SU-DHL-6 (cell line): ENCODE measurements at regions not wholly inside any gene's neighbourhood (a gene's known extent, or its start where the extent isn't known, plus 50 kb on each side); places are given as distances from the start of the nearest gene placed in this dataset.

ENCODE experiments used
- H2AFZ ChIP-seq: fragments of 200-600 bp; sonication (generic); 2 replicates; pipeline ENCODE4 v1.6.1; 2014; ENCODE audit warnings: low read depth, mild to moderate bottlenecking, moderate library complexity, mixed read lengths, antibody characterized with exemption, low read length; ENCODE audit not compliant: severe bottlenecking
- H3F3A ChIP-seq: fragments of 200-600 bp; shearing (Covaris generic); 2 replicates; pipeline ENCODE4 v1.6.0; 2016; ENCODE audit warnings: antibody characterized with exemption, mild to moderate bottlenecking; ENCODE audit not compliant: insufficient read depth
- H3K27ac ChIP-seq: fragments of 200-600 bp; sonication (generic); 2 replicates; pipeline ENCODE4 v1.5.1; 2016; ENCODE audit warnings: low read depth, mild to moderate bottlenecking, low read length, moderate library complexity, mixed read lengths
- H3K27me3 ChIP-seq: fragments of 200-600 bp; sonication (generic), shearing (Covaris generic); 2 replicates; pipeline ENCODE4 v1.6.0; 2014; ENCODE audit warnings: mild to moderate bottlenecking, low read length
- H3K36me3 ChIP-seq: fragments of 200-600 bp; sonication (generic); 2 replicates; pipeline ENCODE4 v1.6.1; 2014; ENCODE audit warnings: mild to moderate bottlenecking, low read length, mixed read lengths
- H3K4me2 ChIP-seq: fragments of 300-600, 200-600 bp; shearing (Covaris generic), sonication (generic); 2 replicates; pipeline ENCODE4 v1.6.0; 2014; ENCODE audit warnings: low read length, low read depth, mild to moderate bottlenecking; ENCODE audit not compliant: poor library complexity, severe bottlenecking
- H3K4me3 ChIP-seq: fragments of 200-600 bp; sonication (generic); 2 replicates; pipeline ENCODE4 v1.5.1; 2014; ENCODE audit warnings: antibody characterized with exemption, low read length, mild to moderate bottlenecking, mixed read lengths; ENCODE audit not compliant: insufficient read depth, poor library complexity, severe bottlenecking
- H3K79me2 ChIP-seq: fragments of 200-600 bp; sonication (generic); 2 replicates; pipeline ENCODE4 v1.6.1; 2014; ENCODE audit warnings: mild to moderate bottlenecking, low read length, moderate library complexity; ENCODE audit not compliant: insufficient read depth
- H3K9ac ChIP-seq: fragments of 200-600 bp; sonication (generic); 2 replicates; pipeline ENCODE4 v1.7.0; 2014; ENCODE audit warnings: mild to moderate bottlenecking, low read length
- H3K9me2 ChIP-seq: fragments of 200-600 bp; sonication (generic); replicated peaks from 2 replicates; pipeline ENCODE4 v1.6.1; 2014; ENCODE audit warnings: low read length; ENCODE audit not compliant: insufficient read depth
- H3K9me3 ChIP-seq: fragments of 200-600 bp; sonication (generic); 2 replicates; pipeline ENCODE4 v1.6.1; 2014; ENCODE audit warnings: low read length, mixed read lengths; ENCODE audit not compliant: insufficient read depth
- H4K20me1 ChIP-seq: fragments of 200-600 bp; sonication (generic); 2 replicates; pipeline ENCODE4 v1.6.1; 2014; ENCODE audit warnings: low read depth, mild to moderate bottlenecking, antibody characterized with exemption, low read length, moderate library complexity, mixed read lengths
- EZH2phosphoT487 ChIP-seq: fragments of 200-600 bp; sonication (generic), shearing (Covaris generic); conservative IDR thresholded peaks from 2 replicates; pipeline ENCODE4 v1.6.1; 2018; ENCODE audit warnings: mild to moderate bottlenecking, antibody characterized with exemption, low read length, moderate library complexity, mixed read lengths
- TF ChIP-seq, protein P1 (sequence below): fragments of 200-600 bp; sonication (generic); IDR thresholded peaks from one replicate; pipeline ENCODE4 v1.5.1; 2017; ENCODE audit warnings: antibody characterized with exemption, mild to moderate bottlenecking, low read length, moderate library complexity; ENCODE audit not compliant: insufficient read depth, poor library complexity, severe bottlenecking

DNA sequence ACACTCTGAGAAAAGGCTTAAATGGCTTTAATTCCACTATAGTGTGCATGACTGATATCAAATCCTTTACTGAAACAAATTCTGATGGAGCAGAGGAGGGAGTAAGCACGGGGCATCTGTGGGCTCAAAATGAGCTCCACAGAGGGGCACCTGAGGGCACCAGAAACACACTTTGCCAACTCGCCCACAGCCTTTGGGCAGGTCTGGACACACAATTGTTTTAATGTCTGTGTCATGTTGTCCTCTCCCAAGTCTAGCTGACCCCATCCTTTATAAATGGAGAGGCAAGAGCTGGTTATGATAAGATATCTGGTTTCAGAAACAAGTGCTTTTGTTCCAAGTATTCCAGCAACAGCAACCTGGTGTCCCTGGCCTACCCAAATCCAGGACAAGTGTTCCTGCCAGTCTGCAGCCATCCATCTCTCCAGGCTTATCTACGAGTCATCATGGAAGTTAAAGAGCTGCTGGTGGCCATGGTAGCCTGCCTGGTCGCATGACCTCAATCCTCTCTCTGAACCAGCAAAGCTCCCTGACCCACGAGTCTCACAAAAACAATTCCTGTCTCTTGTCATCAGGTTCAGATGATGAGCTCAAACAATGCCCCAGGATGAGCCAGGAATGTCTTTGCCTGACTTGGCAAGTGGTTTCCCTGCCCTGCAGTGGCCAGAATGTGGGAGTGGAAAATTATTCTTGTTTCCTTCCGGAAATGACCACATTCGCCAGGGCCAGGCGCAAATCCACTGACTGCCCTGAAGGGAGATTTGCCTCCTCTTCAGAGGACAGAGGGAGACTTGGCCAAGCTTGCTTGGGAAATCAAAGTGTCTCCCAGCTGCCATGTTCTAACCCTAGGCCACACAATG lies 64.4 kb upstream of the TPM1 start:
- TF ChIP-seq, protein P1, sequence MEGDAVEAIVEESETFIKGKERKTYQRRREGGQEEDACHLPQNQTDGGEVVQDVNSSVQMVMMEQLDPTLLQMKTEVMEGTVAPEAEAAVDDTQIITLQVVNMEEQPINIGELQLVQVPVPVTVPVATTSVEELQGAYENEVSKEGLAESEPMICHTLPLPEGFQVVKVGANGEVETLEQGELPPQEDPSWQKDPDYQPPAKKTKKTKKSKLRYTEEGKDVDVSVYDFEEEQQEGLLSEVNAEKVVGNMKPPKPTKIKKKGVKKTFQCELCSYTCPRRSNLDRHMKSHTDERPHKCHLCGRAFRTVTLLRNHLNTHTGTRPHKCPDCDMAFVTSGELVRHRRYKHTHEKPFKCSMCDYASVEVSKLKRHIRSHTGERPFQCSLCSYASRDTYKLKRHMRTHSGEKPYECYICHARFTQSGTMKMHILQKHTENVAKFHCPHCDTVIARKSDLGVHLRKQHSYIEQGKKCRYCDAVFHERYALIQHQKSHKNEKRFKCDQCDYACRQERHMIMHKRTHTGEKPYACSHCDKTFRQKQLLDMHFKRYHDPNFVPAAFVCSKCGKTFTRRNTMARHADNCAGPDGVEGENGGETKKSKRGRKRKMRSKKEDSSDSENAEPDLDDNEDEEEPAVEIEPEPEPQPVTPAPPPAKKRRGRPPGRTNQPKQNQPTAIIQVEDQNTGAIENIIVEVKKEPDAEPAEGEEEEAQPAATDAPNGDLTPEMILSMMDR, result no peak
- TF ChIP-seq EZH2phosphoT487, result no peak
- Histone ChIP-seq H3K27ac (no peak overlapping the region), H3K4me2 (no peak overlapping the region), H3K79me2 (no peaks in the 10 kb centered on the region), H3K27me3 (no peaks in the 10 kb centered on the region), H3K4me3 (no peak overlapping the region), H3F3A (no peaks in the 10 kb centered on the region), H3K36me3 (no peaks in the 10 kb centered on the region), H3K9me2 (no peaks in the 10 kb centered on the region), H3K9me3 (no peaks in the 10 kb centered on the region), H2AFZ (no peak overlapping the region), H3K9ac (no peak overlapping the region), H4K20me1 (no peaks in the 10 kb centered on the region)

DNA sequence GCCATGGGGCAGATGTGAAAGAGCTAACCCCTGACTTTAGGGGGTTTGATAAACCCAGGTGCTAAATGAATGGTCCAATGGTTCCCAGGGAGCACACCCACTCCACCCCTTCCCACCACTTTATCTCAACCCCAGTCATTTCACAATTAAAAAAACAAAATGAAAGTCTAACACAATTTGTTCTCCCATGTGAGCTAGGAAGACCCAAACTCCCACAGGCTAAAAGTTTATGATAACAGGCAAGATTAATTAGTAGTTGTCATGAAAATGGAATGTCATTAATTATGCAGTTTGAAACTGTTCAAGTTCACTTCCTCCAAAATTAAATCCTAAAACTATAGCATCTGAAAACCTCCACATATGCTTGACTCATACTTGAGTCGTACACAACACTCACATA lies 63.3 kb upstream of the TPM1 start:
- H3K9ac ChIP-seq, result no peak overlapping the region

DNA sequence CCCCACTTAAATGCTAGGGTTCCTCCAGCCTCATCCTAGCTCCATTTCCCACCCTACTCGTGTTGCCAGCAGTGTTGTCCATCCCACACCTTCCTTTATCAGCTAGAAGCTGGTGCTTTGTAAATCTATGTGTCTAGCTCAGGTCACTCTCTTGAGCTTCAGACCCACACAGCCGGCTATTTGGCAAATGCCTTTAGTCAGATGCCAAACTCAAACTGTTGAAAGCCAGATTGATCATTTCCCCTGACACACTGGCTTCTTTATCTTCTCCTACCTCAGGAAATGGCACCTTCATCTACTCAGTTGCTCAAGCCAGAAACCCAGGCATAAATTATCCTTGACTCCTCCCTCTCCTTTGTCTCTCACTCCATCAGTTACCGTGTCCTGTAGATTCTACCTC lies 61.5 kb upstream of the TPM1 start:
- Histone ChIP-seq H3K9me2 (no peaks in the 10 kb centered on the region), H3K79me2 (no peaks in the 10 kb centered on the region), H3K36me3 (no peaks in the 10 kb centered on the region), H3F3A (no peaks in the 10 kb centered on the region), H3K9me3 (no peaks in the 10 kb centered on the region), H3K4me2 (no peak overlapping the region), H3K9ac (no peak overlapping the region), H3K27me3 (no peaks in the 10 kb centered on the region), H3K4me3 (no peak overlapping the region), H2AFZ (no peak overlapping the region), H3K27ac (no peak overlapping the region), H4K20me1 (no peaks in the 10 kb centered on the region)
- TF ChIP-seq, protein P1, result no peak
- no peak for TF ChIP-seq EZH2phosphoT487

More for the DNA sequence above, 63.3 kb upstream of the TPM1 start:
- no peaks in the 10 kb centered on the region for H3F3A ChIP-seq
- H3K27ac ChIP-seq, result no peak overlapping the region
- H3K9me3 ChIP-seq, result no peaks in the 10 kb centered on the region
- H3K79me2 ChIP-seq, result no peaks in the 10 kb centered on the region
- H4K20me1 ChIP-seq, result no peaks in the 10 kb centered on the region
- H3K27me3 ChIP-seq, result no peaks in the 10 kb centered on the region
- no peaks in the 10 kb centered on the region for H3K9me2 ChIP-seq
- H3K4me2 ChIP-seq, result no peak overlapping the region
- TF ChIP-seq, protein P1, result no peak
- TF ChIP-seq EZH2phosphoT487, result no peak
- H2AFZ ChIP-seq, result no peak overlapping the region
- no peaks in the 10 kb centered on the region for H3K36me3 ChIP-seq
- H3K4me3 ChIP-seq, result no peak overlapping the region
